HCT116 (cell line): ENCODE measurements at regions not wholly inside any gene's neighbourhood (a gene's known extent, or its start where the extent isn't known, plus 50 kb on each side); places are given as distances from the start of the nearest gene placed in this dataset.

ENCODE experiments used
- ATAC-seq: fragments of 200-7000 bp; cut with Tn5 transposase; 2 replicates; pipeline ENCODE4 v1.9.1; 2020; ENCODE audit warnings: mild to moderate bottlenecking, moderate library complexity
- BruUV-seq: library from RNA; stranded (reverse); fragments of 400-500 nt; replicated peaks from 2 replicates; lab custom pipeline; 2021; lab: Mats Ljungman, UMichigan
- CTCF ChIA-PET: fragments of 300-600 bp; sonication (Branson Sonifier 250); formaldehyde crosslinking; loops from one replicate; lab custom pipeline; 2021; ENCODE audit warnings: antibody characterized with exemption; lab: Charles Lee
- POLR2A ChIA-PET: fragments of 300-600, 350-600 bp; sonication (Branson Sonifier 250); formaldehyde crosslinking; loops from one replicate; lab custom pipeline; 2021; ENCODE audit warnings: antibody characterized with exemption; lab: Charles Lee
- RAD21 ChIA-PET, 2 experiments: fragments of 300-600 bp; sonication (Branson Sonifier 250); formaldehyde crosslinking; loops; one replicate each; lab custom pipeline; 2023; ENCODE audit warnings: low total read pairs in 2 of 2; ENCODE audit not compliant: uncharacterized antibody in 2 of 2, unreplicated experiment in 2 of 2, low non-redundant PET in 1 of 2; lab: Charles Lee
- DNase-seq: peaks from one replicate; pipeline ENCODE4 v3.0.0-alpha.2; 2010; ENCODE audit warnings: low read depth, low spot score
- H2AFZ ChIP-seq: fragments of 200-600 bp; shearing (Covaris generic), sonication (generic); 2 replicates; pipeline ENCODE4 v1.6.1; 2017; ENCODE audit warnings: low read depth, mixed run types, mixed read lengths, antibody characterized with exemption, low read length; ENCODE audit not compliant: poor library complexity, severe bottlenecking
- H3K27ac ChIP-seq: 2 replicates; pipeline ENCODE4 v1.5.1; 2012; ENCODE audit warnings: low read depth, low read length
- H3K27me3 ChIP-seq: fragments of 200-600 bp; sonication (generic); 2 replicates; pipeline ENCODE4 v1.6.1; 2016; ENCODE audit warnings: mixed run types, low read length, mixed read lengths; ENCODE audit not compliant: insufficient read depth
- H3K36me3 ChIP-seq, 2 experiments: fragments of 200-500 bp in 1 of 2; fragments of 200-600 bp in 1 of 2; sonication (Bioruptor generic) in 1 of 2; sonication (generic) in 1 of 2; 2 replicates each; pipeline versions ENCODE4 v1.5.1 to v1.6.1; 2014 to 2016; ENCODE audit warnings: low read length in 2 of 2, inconsistent platforms in 1 of 2, mixed read lengths in 1 of 2, mixed run types in 1 of 2; ENCODE audit not compliant: insufficient read depth in 2 of 2, control insufficient read depth in 1 of 2
- H3K4me1 ChIP-seq, 2 experiments: fragments of 200-600 bp in 1 of 2; sonication (generic) in 1 of 2; 2 replicates each; pipeline versions ENCODE4 v1.5.1 to v1.6.1; 2012 to 2017; ENCODE audit warnings: low read length in 2 of 2, inconsistent platforms in 1 of 2, mild to moderate bottlenecking in 1 of 2, mixed read lengths in 1 of 2, mixed run types in 1 of 2, moderate library complexity in 1 of 2; ENCODE audit not compliant: insufficient read depth in 2 of 2, control insufficient read depth in 1 of 2
- H3K4me2 ChIP-seq: fragments of 200-600 bp; sonication (generic); 2 replicates; pipeline ENCODE4 v1.6.1; 2017; ENCODE audit warnings: mixed run types, low read length, mixed read lengths
- H3K4me3 ChIP-seq, 2 experiments: fragments of 200-600 bp in 1 of 2; sonication (generic) in 1 of 2; replicated peaks in 1 of 2; 2 replicates each; pipeline ENCODE4 v1.5.1; 2011 to 2016; ENCODE audit warnings: low read length in 2 of 2, control low read depth in 1 of 2, low read depth in 1 of 2, mild to moderate bottlenecking in 1 of 2, mixed read lengths in 1 of 2, mixed run types in 1 of 2
- H3K79me2 ChIP-seq: fragments of 200-600 bp; sonication (generic); 2 replicates; pipeline ENCODE4 v1.6.1; 2017; ENCODE audit warnings: mild to moderate bottlenecking, mixed run types, low read length, moderate library complexity, mixed read lengths; ENCODE audit not compliant: insufficient read depth
- H3K9ac ChIP-seq: fragments of 200-600 bp; sonication (generic); 2 replicates; pipeline ENCODE4 v1.6.1; 2016; ENCODE audit warnings: low read length, mixed read lengths
- H3K9me2 ChIP-seq: fragments of 200-600 bp; sonication (generic), shearing (Covaris generic); 2 replicates; pipeline ENCODE4 v1.6.1; 2017; ENCODE audit warnings: mixed run types, mild to moderate bottlenecking, moderate library complexity; ENCODE audit not compliant: insufficient read depth
- H3K9me3 ChIP-seq, 2 experiments: fragments of 200-500 bp in 1 of 2; fragments of 200-600 bp in 1 of 2; sonication (Bioruptor generic) in 1 of 2; sonication (generic) in 1 of 2; 2 replicates each; pipeline ENCODE4 v1.6.1; 2014 to 2017; ENCODE audit warnings: low read length in 2 of 2, mixed read lengths in 2 of 2, inconsistent platforms in 1 of 2, low read depth in 1 of 2, mild to moderate bottlenecking in 1 of 2, mixed run types in 1 of 2, moderate library complexity in 1 of 2; ENCODE audit not compliant: control insufficient read depth in 1 of 2, insufficient read depth in 1 of 2
- H4K20me1 ChIP-seq: fragments of 200-600 bp; sonication (generic), shearing (Covaris generic); 2 replicates; pipeline ENCODE4 v1.6.1; 2017; ENCODE audit warnings: mixed run types, mild to moderate bottlenecking, moderate library complexity; ENCODE audit not compliant: insufficient read depth
- CBX3 ChIP-seq: IDR thresholded peaks from 2 replicates; pipeline ENCODE4 v1.6.1; 2012; ENCODE audit warnings: low read depth
- CEBPB ChIP-seq: IDR thresholded peaks from 2 replicates; pipeline ENCODE4 v1.6.1; 2012; ENCODE audit warnings: low read depth
- ELF1 ChIP-seq: IDR thresholded peaks from 2 replicates; pipeline ENCODE4 v1.6.1; 2012; ENCODE audit warnings: low read depth, borderline replicate concordance
- EZH2 ChIP-seq: fragments of 200-600 bp; sonication (generic); IDR thresholded peaks from 2 replicates; pipeline ENCODE4 v1.6.1; 2017; ENCODE audit warnings: antibody characterized with exemption, mixed run types
- EZH2phosphoT487 ChIP-seq: fragments of 200-600 bp; IDR thresholded peaks from 2 replicates; pipeline ENCODE4 v1.6.1; 2018; ENCODE audit warnings: antibody characterized with exemption, borderline replicate concordance
- FOSL1 ChIP-seq: IDR thresholded peaks from 2 replicates; pipeline ENCODE4 v1.6.1; 2012; ENCODE audit warnings: low read depth
- JUND ChIP-seq: IDR thresholded peaks from 2 replicates; pipeline ENCODE4 v1.6.1; 2012
- POLR2A ChIP-seq: IDR thresholded peaks from 2 replicates; pipeline ENCODE4 v1.7.0; 2011; ENCODE audit warnings: borderline replicate concordance; ENCODE audit not compliant: insufficient read depth, insufficient read length; ENCODE audit errors: extremely low read depth
- POLR2AphosphoS5 ChIP-seq: IDR thresholded peaks from 2 replicates; pipeline ENCODE4 v1.6.1; 2011; ENCODE audit warnings: mild to moderate bottlenecking, low read depth, low read length, moderate library complexity
- RAD21 ChIP-seq: IDR thresholded peaks from 2 replicates; pipeline ENCODE4 v1.6.1; 2012; ENCODE audit warnings: low read depth, mild to moderate bottlenecking
- SIN3A ChIP-seq: IDR thresholded peaks from 2 replicates; pipeline ENCODE4 v1.6.1; 2012; ENCODE audit warnings: low read depth
- SP1 ChIP-seq: IDR thresholded peaks from 2 replicates; pipeline ENCODE4 v1.6.1; 2012; ENCODE audit warnings: low read depth
- SRF ChIP-seq: IDR thresholded peaks from 2 replicates; pipeline ENCODE4 v1.6.1; 2012; ENCODE audit warnings: low read depth
- TCF7L2 ChIP-seq: IDR thresholded peaks from 2 replicates; pipeline ENCODE4 v1.7.0; 2011; ENCODE audit warnings: borderline replicate concordance, inconsistent platforms; ENCODE audit not compliant: insufficient read depth, insufficient read length; ENCODE audit errors: extremely low read depth
- YY1 ChIP-seq: IDR thresholded peaks from 2 replicates; pipeline ENCODE4 v1.6.1; 2011; ENCODE audit warnings: low read length, low read depth, moderate library complexity, mild to moderate bottlenecking; ENCODE audit not compliant: insufficient replicate concordance; ENCODE audit errors: extremely low read depth
- ZFX ChIP-seq: fragments of 450-650 bp; IDR thresholded peaks from 2 replicates; pipeline ENCODE4 v1.6.1; 2017
- ZNF274 ChIP-seq: fragments of 200-500 bp; sonication (Bioruptor generic); IDR thresholded peaks from 2 replicates; pipeline ENCODE4 v1.6.1; 2014; ENCODE audit warnings: mild to moderate bottlenecking, low read depth, low read length, inconsistent platforms
- intact Hi-C: fragments of 100-400 bp; cut with micrococcal nuclease; formaldehyde crosslinking; loops from 2 replicates; pipeline ENCODE4 v1.10.0; 2022
- TF ChIP-seq, protein P1 (sequence below): IDR thresholded peaks from 2 replicates; pipeline ENCODE4 v1.6.1; 2012
- TF ChIP-seq, protein P2 (sequence below): IDR thresholded peaks from 2 replicates; pipeline ENCODE4 v1.6.1; 2011; ENCODE audit warnings: mild to moderate bottlenecking, low read length, moderate library complexity; ENCODE audit not compliant: insufficient replicate concordance; ENCODE audit errors: extremely low read depth
- TF ChIP-seq, protein P3 (sequence below), 3 experiments: fragments of 200-600 bp in 1 of 3; sonication (generic) in 1 of 3; IDR thresholded peaks in 2 of 3; conservative IDR thresholded peaks in 1 of 3; 2 replicates each; pipeline ENCODE4 v1.5.1; 2012 to 2017; ENCODE audit warnings: low read depth in 2 of 3, low read length in 2 of 3, antibody characterized with exemption in 1 of 3, borderline replicate concordance in 1 of 3, control low read depth in 1 of 3, mild to moderate bottlenecking in 1 of 3, mixed read lengths in 1 of 3, mixed run types in 1 of 3, moderate library complexity in 1 of 3; ENCODE audit not compliant: insufficient read depth in 1 of 3
- TF ChIP-seq, protein P4 (sequence below): IDR thresholded peaks from 2 replicates; pipeline ENCODE4 v1.6.1; 2012
- TF ChIP-seq, protein P5 (sequence below): IDR thresholded peaks from 2 replicates; pipeline ENCODE4 v1.6.1; 2012; ENCODE audit warnings: low read depth

DNA sequence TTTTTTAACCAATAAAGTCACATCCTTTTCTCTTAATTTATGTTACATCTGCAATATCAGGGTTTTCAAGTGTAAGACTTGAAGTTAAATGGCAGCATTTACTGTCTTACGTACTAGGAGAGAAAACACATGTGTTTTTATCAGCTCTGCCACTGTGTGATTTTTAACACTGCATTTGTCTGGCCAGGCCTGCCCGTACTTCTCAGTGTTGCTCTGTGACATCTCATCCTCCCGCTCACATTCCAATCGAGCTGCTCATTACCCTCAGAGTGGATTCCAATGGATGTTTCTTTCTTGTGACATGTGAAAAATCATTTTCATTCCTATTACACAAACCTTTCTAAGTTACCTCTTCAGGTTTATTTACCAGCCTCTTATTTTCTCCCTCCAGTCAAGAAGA is 420.3 kb downstream of the FAT4 start:
- Histone ChIP-seq H3K36me3 (no peaks in the 10 kb centered on the region), H2AFZ (peak overlapping the region; percentile 8), H3K4me3 (no peak overlapping the region), H3K27me3 (no peaks in the 10 kb centered on the region), H3K9me2 (no peaks in the 10 kb centered on the region), H3K9me3 (no peaks in the 10 kb centered on the region), H3K79me2 (no peaks in the 10 kb centered on the region), H3K27ac (no peak overlapping the region), H3K4me1 (peaks cover 15 to 33% of the 10 kb centered on the region in 2 experiments), H3K4me2 (peak overlapping the region; percentile 50), H4K20me1 (no peaks in the 10 kb centered on the region), H3K9ac (peak overlapping the region; percentile 6)
- CTCF ChIA-PET: interaction anchor here (0.9 to 2.1 kb wide), 2 partner anchors 9 to 16 kb away, joined by 3 to 9 read pairs; no protein-coding TSS in a partner anchor
- intact Hi-C loops: no loop called here
- POLR2A ChIA-PET: no interaction called here
- RAD21 ChIA-PET: no interaction called here
- TF ChIP-seq POLR2A (no peak), CEBPB (peak; percentile 56), ELF1 (no peak), JUND (peak; percentile 30; the same call in 1 of the 2 replicates), ZNF274 (no peak), EZH2 (no peak), YY1 (no peak), EZH2phosphoT487 (no peak), POLR2AphosphoS5 (no peak), FOSL1 (peak; percentile 60), SIN3A (no peak), SP1 (peak; percentile 39; the same call in 1 of the 2 replicates), RAD21 (no peak), TCF7L2 (no peak), CBX3 (peak; percentile 48; the same call in 1 of the 2 replicates), SRF (no peak), ZFX (no peak)
- TF ChIP-seq, protein P1, sequence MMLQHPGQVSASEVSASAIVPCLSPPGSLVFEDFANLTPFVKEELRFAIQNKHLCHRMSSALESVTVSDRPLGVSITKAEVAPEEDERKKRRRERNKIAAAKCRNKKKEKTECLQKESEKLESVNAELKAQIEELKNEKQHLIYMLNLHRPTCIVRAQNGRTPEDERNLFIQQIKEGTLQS: peak; percentile 20; the same call in 1 of the 2 replicates
- TF ChIP-seq, protein P2, sequence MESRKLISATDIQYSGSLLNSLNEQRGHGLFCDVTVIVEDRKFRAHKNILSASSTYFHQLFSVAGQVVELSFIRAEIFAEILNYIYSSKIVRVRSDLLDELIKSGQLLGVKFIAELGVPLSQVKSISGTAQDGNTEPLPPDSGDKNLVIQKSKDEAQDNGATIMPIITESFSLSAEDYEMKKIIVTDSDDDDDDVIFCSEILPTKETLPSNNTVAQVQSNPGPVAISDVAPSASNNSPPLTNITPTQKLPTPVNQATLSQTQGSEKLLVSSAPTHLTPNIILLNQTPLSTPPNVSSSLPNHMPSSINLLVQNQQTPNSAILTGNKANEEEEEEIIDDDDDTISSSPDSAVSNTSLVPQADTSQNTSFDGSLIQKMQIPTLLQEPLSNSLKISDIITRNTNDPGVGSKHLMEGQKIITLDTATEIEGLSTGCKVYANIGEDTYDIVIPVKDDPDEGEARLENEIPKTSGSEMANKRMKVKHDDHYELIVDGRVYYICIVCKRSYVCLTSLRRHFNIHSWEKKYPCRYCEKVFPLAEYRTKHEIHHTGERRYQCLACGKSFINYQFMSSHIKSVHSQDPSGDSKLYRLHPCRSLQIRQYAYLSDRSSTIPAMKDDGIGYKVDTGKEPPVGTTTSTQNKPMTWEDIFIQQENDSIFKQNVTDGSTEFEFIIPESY: no peak
- TF ChIP-seq, protein P3, sequence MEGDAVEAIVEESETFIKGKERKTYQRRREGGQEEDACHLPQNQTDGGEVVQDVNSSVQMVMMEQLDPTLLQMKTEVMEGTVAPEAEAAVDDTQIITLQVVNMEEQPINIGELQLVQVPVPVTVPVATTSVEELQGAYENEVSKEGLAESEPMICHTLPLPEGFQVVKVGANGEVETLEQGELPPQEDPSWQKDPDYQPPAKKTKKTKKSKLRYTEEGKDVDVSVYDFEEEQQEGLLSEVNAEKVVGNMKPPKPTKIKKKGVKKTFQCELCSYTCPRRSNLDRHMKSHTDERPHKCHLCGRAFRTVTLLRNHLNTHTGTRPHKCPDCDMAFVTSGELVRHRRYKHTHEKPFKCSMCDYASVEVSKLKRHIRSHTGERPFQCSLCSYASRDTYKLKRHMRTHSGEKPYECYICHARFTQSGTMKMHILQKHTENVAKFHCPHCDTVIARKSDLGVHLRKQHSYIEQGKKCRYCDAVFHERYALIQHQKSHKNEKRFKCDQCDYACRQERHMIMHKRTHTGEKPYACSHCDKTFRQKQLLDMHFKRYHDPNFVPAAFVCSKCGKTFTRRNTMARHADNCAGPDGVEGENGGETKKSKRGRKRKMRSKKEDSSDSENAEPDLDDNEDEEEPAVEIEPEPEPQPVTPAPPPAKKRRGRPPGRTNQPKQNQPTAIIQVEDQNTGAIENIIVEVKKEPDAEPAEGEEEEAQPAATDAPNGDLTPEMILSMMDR (IDR thresholded peaks at IDR 0.05 in 2 of 3, conservative IDR thresholded peaks at IDR 0.05 in 1 of 3; ENCODE audit: borderline replicate concordance in 1 of 3, insufficient read depth in 1 of 3, low read depth in 2 of 3, low read length in 2 of 3): no peak
- TF ChIP-seq, protein P4, sequence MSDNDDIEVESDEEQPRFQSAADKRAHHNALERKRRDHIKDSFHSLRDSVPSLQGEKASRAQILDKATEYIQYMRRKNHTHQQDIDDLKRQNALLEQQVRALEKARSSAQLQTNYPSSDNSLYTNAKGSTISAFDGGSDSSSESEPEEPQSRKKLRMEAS: peak; percentile 60
- TF ChIP-seq, protein P5, sequence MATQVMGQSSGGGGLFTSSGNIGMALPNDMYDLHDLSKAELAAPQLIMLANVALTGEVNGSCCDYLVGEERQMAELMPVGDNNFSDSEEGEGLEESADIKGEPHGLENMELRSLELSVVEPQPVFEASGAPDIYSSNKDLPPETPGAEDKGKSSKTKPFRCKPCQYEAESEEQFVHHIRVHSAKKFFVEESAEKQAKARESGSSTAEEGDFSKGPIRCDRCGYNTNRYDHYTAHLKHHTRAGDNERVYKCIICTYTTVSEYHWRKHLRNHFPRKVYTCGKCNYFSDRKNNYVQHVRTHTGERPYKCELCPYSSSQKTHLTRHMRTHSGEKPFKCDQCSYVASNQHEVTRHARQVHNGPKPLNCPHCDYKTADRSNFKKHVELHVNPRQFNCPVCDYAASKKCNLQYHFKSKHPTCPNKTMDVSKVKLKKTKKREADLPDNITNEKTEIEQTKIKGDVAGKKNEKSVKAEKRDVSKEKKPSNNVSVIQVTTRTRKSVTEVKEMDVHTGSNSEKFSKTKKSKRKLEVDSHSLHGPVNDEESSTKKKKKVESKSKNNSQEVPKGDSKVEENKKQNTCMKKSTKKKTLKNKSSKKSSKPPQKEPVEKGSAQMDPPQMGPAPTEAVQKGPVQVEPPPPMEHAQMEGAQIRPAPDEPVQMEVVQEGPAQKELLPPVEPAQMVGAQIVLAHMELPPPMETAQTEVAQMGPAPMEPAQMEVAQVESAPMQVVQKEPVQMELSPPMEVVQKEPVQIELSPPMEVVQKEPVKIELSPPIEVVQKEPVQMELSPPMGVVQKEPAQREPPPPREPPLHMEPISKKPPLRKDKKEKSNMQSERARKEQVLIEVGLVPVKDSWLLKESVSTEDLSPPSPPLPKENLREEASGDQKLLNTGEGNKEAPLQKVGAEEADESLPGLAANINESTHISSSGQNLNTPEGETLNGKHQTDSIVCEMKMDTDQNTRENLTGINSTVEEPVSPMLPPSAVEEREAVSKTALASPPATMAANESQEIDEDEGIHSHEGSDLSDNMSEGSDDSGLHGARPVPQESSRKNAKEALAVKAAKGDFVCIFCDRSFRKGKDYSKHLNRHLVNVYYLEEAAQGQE: no peak
- ATAC-seq (peak; percentile 92), DNase-seq (no peak)
- BruUV-seq: no TSS peak
